Activated naive CD4-positive, alpha-beta T cell treated with anti-CD3 and anti-CD28 coated beads, Interleukin-2, amount 10 ng/mL, durations not matched to agents 7 days and 5 days (primary cell): ENCODE measurements at regions not wholly inside any gene's neighbourhood (a gene's known extent, or its start where the extent isn't known, plus 50 kb on each side); places are given as distances from the start of the nearest gene placed in this dataset.

Experiments used
- CTCF ChIA-PET: fragments of 350-600 bp; sonication (Branson Sonifier 250); formaldehyde crosslinking; loops from one replicate; lab custom pipeline; 2021; ENCODE audit warnings: antibody characterized with exemption; lab: Charles Lee
- DNase-seq: peaks from one replicate; pipeline ENCODE4 v3.0.0-alpha.2; 2020
- H3K27ac Mint-ChIP-seq: one replicate; pipeline ENCODE4 v1.8.0; 2021; ENCODE audit warnings: mild to moderate bottlenecking, moderate library complexity, mixed read lengths
- H3K27me3 Mint-ChIP-seq: one replicate; pipeline ENCODE4 v1.8.0; 2021; ENCODE audit warnings: mild to moderate bottlenecking, mixed read lengths
- H3K36me3 Mint-ChIP-seq: one replicate; pipeline ENCODE4 v1.8.0; 2021; ENCODE audit warnings: mixed read lengths
- H3K4me1 Mint-ChIP-seq: one replicate; pipeline ENCODE4 v1.8.0; 2021; ENCODE audit warnings: mixed read lengths
- H3K4me3 Mint-ChIP-seq: one replicate; pipeline ENCODE4 v1.8.0; 2021; ENCODE audit warnings: mild to moderate bottlenecking, moderate library complexity, mixed read lengths
- H3K9me3 Mint-ChIP-seq: one replicate; pipeline ENCODE4 v1.8.0; 2021; ENCODE audit warnings: mixed read lengths

DNA sequence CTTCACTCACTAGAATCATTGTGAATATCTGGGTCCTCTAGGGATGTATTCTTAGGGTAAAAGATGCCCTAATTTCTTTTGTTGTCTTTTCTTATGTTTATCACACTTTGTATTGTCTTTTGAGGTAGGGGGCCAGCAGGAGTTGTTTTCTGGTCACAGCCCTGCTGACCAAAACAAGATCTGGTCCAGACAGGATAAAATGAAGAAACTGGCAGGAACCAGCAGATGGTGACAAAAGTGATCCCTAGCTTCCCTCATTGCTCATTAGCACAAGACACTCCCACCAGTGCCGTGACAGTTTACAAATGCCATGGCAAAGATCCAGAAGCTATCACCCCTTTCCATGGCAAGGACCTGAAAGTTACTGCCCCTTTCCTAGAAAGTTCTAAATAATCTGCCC lies 81.7 kb upstream of the CCDC85A start:
- Mint-ChIP-seq H3K27me3 (no peaks in the 10 kb centered on the region), H3K9me3 (no peaks in the 10 kb centered on the region), H3K36me3 (no peaks in the 10 kb centered on the region), H3K27ac (no peak overlapping the region), H3K4me3 (no peak overlapping the region), H3K4me1 (no peaks in the 10 kb centered on the region)
- CTCF ChIA-PET = no interaction called here
- DNase-seq = no peak

DNA sequence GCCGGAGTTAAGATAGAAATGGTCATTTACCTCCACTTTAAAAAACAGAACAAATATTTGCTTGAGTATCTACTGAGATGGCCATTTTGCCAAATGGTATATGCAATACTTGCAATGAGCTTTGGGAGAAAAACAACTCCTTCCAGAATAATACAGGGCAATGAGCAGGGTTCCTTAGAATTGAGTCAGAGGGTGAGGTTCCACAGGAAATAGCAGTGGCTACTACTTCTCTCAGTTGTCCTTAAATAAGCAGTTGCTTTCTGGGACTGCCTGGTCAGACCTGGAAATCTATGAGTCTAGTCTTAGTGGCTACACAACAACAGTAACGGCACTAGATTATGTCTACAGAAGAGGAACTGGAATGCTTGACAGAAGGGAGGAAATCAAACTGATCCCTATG lies 80.9 kb upstream of the CCDC85A start:
- DNase-seq = no peak
- H3K4me1 Mint-ChIP-seq = no peaks in the 10 kb centered on the region
- H3K4me3 Mint-ChIP-seq = no peak overlapping the region
- H3K36me3 Mint-ChIP-seq = no peaks in the 10 kb centered on the region
- no peaks in the 10 kb centered on the region for H3K9me3 Mint-ChIP-seq
- CTCF ChIA-PET = no interaction called here
- no peaks in the 10 kb centered on the region for H3K27me3 Mint-ChIP-seq
- H3K27ac Mint-ChIP-seq = no peak overlapping the region

GRCh38 chr2:56104962-56105361 lies 78.8 kb upstream of the CCDC85A start:
- H3K4me1 Mint-ChIP-seq = no peaks in the 10 kb centered on the region
- DNase-seq = no peak
- H3K9me3 Mint-ChIP-seq = no peaks in the 10 kb centered on the region
- H3K27ac Mint-ChIP-seq = no peak overlapping the region
- no peaks in the 10 kb centered on the region for H3K36me3 Mint-ChIP-seq
- CTCF ChIA-PET = no interaction called here
- H3K4me3 Mint-ChIP-seq = no peak overlapping the region
- no peaks in the 10 kb centered on the region for H3K27me3 Mint-ChIP-seq

GRCh38 chr2:56107502-56108220 lies 76.1 kb upstream of the CCDC85A start:
- H3K4me1 Mint-ChIP-seq = no peaks in the 10 kb centered on the region
- H3K36me3 Mint-ChIP-seq = no peaks in the 10 kb centered on the region
- H3K27me3 Mint-ChIP-seq = no peaks in the 10 kb centered on the region
- no peaks in the 10 kb centered on the region for H3K9me3 Mint-ChIP-seq
- no peak overlapping the region for H3K27ac Mint-ChIP-seq
- CTCF ChIA-PET = no interaction called here
- H3K4me3 Mint-ChIP-seq = no peak overlapping the region
- no peak for DNase-seq

- Mint-ChIP-seq H3K4me1 (no peaks in the 10 kb centered on the region), H3K36me3 (no peaks in the 10 kb centered on the region), H3K27me3 (no peaks in the 10 kb centered on the region), H3K4me3 (no peak overlapping the region), H3K27ac (no peak overlapping the region), H3K9me3 (no peaks in the 10 kb centered on the region)
- CTCF ChIA-PET = no interaction called here
- DNase-seq = no peak
Measured at GRCh38 chr2:56108806-56109205, 75.0 kb upstream of the CCDC85A start.

- no peak overlapping the region for H3K27ac Mint-ChIP-seq
- H3K36me3 Mint-ChIP-seq = no peaks in the 10 kb centered on the region
- no peaks in the 10 kb centered on the region for H3K4me1 Mint-ChIP-seq
- no peaks in the 10 kb centered on the region for H3K27me3 Mint-ChIP-seq
- H3K4me3 Mint-ChIP-seq = no peak overlapping the region
- no peaks in the 10 kb centered on the region for H3K9me3 Mint-ChIP-seq
- CTCF ChIA-PET = no interaction called here
- DNase-seq = no peak
Measured at GRCh38 chr2:56109994-56110393, 73.8 kb upstream of the CCDC85A start.

- Mint-ChIP-seq H3K4me1 (no peaks in the 10 kb centered on the region), H3K4me3 (no peak overlapping the region), H3K36me3 (no peaks in the 10 kb centered on the region), H3K9me3 (no peaks in the 10 kb centered on the region), H3K27ac (no peak overlapping the region), H3K27me3 (no peaks in the 10 kb centered on the region)
- CTCF ChIA-PET = no interaction called here
- no peak for DNase-seq
Measured at GRCh38 chr2:56113382-56113975, 70.3 kb upstream of the CCDC85A start.

DNA sequence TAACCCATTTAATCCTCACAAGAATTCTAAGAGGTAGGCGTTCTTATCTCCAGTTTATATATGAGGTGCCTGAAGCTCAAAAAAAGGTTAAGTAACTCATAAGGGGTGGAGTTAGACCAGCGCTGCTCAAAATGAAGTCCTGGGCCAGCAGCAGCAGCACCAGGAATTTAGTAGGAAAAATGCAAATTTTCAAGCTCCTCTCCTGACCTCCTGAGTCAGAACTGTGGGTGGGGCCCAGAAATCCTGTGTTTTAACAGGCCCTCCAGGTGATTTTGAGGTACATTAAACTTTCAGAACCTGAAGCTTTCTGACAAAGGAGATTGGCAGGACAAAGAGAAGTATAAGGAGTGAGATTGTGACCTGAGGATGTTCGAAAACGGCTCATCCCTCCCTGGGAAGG lies 66.0 kb upstream of the CCDC85A start:
- Mint-ChIP-seq H3K4me1 (no peaks in the 10 kb centered on the region), H3K4me3 (no peak overlapping the region), H3K27me3 (no peaks in the 10 kb centered on the region), H3K36me3 (no peaks in the 10 kb centered on the region), H3K27ac (no peak overlapping the region), H3K9me3 (no peaks in the 10 kb centered on the region)
- no peak for DNase-seq
- CTCF ChIA-PET = no interaction called here

DNA sequence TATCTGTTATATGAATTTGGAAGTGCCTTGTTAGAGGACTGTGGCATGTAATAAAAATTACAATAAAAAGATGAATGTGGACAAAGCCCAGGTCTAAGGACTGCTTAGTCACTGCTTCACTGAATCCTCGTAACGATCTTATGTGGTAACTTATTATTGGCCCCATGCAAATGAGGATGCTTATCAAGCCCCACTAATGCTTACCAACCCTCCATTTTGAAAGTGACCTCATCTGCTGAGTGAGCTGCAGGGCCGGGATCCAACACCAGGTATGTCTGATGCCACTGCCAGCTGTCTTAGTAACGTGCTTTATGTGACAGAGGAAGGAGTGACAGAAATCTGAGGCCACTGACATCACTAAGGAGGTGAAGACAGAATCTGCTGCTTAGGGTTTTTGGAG lies 65.3 kb upstream of the CCDC85A start:
- CTCF ChIA-PET = no interaction called here
- no peaks in the 10 kb centered on the region for H3K4me1 Mint-ChIP-seq

DNA sequence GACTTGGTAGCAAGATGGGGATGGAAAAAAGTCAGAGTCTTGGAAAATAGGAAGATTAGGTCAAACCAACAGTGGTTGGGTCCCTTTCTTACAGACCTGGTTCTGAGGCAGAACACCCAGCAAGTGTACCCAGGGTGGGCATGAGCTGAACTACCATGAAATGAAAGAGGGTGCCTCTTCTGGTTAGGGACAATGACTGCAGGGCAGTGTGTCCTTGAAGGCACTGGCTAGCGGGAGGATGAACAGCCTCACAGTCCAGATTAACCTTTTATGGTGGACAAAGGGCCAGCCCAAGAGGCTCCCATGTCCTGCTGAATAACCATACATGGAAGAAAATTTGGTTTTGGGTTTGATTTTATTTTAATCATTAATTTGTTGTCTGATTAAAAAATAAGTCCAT lies 61.8 kb upstream of the CCDC85A start:
- Mint-ChIP-seq H3K4me3 (no peak overlapping the region), H3K27ac (no peak overlapping the region), H3K9me3 (no peaks in the 10 kb centered on the region), H3K4me1 (no peaks in the 10 kb centered on the region), H3K36me3 (no peaks in the 10 kb centered on the region), H3K27me3 (no peaks in the 10 kb centered on the region)
- no peak for DNase-seq
- CTCF ChIA-PET = interaction anchor here (1.5 kb wide), 1 partner anchor 12 kb away, joined by 3 read pairs; no protein-coding TSS in a partner anchor

More for the DNA sequence above, 65.3 kb upstream of the CCDC85A start:
- Mint-ChIP-seq H3K9me3 (no peaks in the 10 kb centered on the region), H3K27me3 (no peaks in the 10 kb centered on the region), H3K4me3 (no peak overlapping the region), H3K27ac (no peak overlapping the region), H3K36me3 (no peaks in the 10 kb centered on the region)
- DNase-seq = no peak

DNA sequence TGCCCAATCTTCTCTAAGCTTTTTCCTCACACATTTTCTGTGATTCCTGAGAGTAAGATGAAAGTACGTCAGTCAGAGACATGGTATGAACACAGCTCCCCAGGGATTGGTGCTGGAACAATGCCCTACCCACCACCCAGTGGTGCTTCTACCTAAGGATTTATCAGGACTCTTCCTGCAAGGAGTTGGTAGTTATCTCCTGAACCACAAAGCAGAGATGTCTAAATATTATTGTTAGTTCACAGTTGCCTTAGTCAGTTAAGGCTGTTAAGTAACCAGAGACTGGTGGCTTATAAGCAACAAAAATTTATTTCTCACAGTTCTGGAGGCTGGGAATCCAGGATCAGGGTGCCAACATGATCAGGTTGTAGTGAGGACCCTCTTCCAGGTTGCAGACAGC lies 60.3 kb upstream of the CCDC85A start:
- Mint-ChIP-seq H3K4me3 (no peak overlapping the region), H3K36me3 (no peaks in the 10 kb centered on the region), H3K27ac (no peak overlapping the region), H3K27me3 (no peaks in the 10 kb centered on the region), H3K4me1 (no peaks in the 10 kb centered on the region), H3K9me3 (no peaks in the 10 kb centered on the region)
- CTCF ChIA-PET = interaction anchor here (1.4 to 1.5 kb wide), 2 partner anchors 10 to 12 kb away, joined by 3 read pairs; no protein-coding TSS in a partner anchor
- no peak for DNase-seq

- H3K36me3 Mint-ChIP-seq = no peaks in the 10 kb centered on the region
- H3K4me3 Mint-ChIP-seq = no peak overlapping the region
- H3K4me1 Mint-ChIP-seq = no peaks in the 10 kb centered on the region
- DNase-seq = no peak
- H3K27me3 Mint-ChIP-seq = no peaks in the 10 kb centered on the region
- H3K9me3 Mint-ChIP-seq = no peaks in the 10 kb centered on the region
- CTCF ChIA-PET = no interaction called here
- no peak overlapping the region for H3K27ac Mint-ChIP-seq
Measured at GRCh38 chr2:56127010-56127409, 56.8 kb upstream of the CCDC85A start.

DNA sequence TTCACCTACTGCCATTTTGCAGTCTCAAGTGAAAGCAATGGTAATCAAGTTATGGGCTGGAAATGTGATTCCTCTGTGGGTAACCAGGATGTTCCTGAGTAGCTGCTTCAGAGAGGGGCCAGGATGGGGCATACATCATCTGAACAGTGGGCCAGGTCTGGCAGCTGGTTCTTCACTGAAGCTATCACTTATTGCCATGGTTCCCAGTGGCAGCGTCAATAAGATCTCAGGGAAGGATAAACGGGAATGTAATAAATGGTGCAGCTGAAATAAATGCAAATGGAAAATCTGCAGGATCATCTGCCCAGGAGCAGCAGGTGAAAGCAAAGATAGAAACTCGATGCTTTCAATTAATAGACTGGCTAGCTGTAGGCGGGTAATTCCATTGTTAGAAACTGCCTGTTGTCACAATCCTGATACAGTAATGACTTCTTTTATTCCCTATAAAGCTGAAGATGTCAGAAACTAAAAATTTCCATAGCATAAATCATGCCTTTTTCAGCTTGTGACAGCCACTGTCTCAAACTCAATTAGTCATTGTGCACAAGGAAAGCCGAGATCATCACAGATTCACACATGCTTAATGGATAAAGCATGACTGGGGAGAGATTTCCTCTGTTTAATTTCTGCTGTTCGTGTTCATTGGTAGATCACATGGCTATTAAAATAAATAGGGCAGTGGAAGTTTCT lies 56.2 kb upstream of the CCDC85A start:
- Mint-ChIP-seq H3K4me3 (no peak overlapping the region), H3K9me3 (no peaks in the 10 kb centered on the region), H3K4me1 (no peaks in the 10 kb centered on the region), H3K27ac (no peak overlapping the region), H3K27me3 (no peaks in the 10 kb centered on the region), H3K36me3 (no peaks in the 10 kb centered on the region)
- no peak for DNase-seq
- CTCF ChIA-PET = no interaction called here

GRCh38 chr2:56128235-56128634 lies 55.6 kb upstream of the CCDC85A start:
- Mint-ChIP-seq H3K27ac (no peak overlapping the region), H3K4me3 (no peak overlapping the region), H3K27me3 (no peaks in the 10 kb centered on the region), H3K4me1 (no peaks in the 10 kb centered on the region), H3K36me3 (no peaks in the 10 kb centered on the region), H3K9me3 (no peaks in the 10 kb centered on the region)
- CTCF ChIA-PET = no interaction called here
- DNase-seq = no peak
